ENCODE measurements at regions not wholly inside any gene's neighbourhood (a gene's known extent, or its start where the extent isn't known, plus 50 kb on each side); places are given as distances from the start of the nearest gene placed in this dataset.

- 89 to 94% methylated on average over 3 of the region's 3 CpGs for WGBS, 2 donors
- H3K27ac ChIP-seq (ENCODE audit: low read depth in 2 of 2, low read length in 1 of 2), result no peak overlapping the region
- H3K4me3 ChIP-seq (ENCODE audit: low read depth in 1 of 2, low read length in 2 of 2), result no peak overlapping the region
- H3K27me3 ChIP-seq (ENCODE audit: control insufficient read depth in 1 of 2, insufficient read depth in 2 of 2, low read length in 2 of 2), result no peaks in the 10 kb centered on the region
- H3K9me3 ChIP-seq (ENCODE audit: control insufficient read depth in 2 of 2, insufficient read depth in 1 of 2, low read depth in 1 of 2, low read length in 1 of 2), result peaks cover 0 to 2% of the 10 kb centered on the region in 2 donors
- no peaks in the 10 kb centered on the region for H3K36me3 ChIP-seq (ENCODE audit: control insufficient read depth in 2 of 2, insufficient read depth in 2 of 2, low read length in 1 of 2)
- no peaks in the 10 kb centered on the region for H3K4me1 ChIP-seq (ENCODE audit: control insufficient read depth in 2 of 2, insufficient read depth in 2 of 2, low read length in 1 of 2)
Measured at GRCh38 chr18:75517286-75517685, 89.8 kb upstream of the SMIM21 start.

DNA sequence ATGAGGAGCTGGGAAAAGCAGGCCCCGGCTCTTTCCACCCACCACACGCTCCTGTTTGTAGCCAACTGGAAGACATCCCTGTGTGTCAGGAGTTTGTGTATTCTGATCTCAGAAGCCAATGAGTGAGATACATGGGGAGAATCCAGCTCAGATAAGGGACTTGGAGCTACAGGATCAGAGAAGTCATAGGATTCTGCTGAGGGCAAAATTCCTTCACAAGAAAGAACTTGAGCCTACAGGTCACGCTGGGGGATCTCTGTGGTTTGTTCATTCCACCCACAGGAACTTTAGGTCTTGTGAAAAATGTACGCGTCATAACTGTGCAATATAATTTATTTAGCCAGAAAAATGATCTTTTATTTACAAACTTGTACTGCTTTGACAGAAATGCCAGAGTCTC, 80.1 kb upstream of the SMIM21 start:
- no peak overlapping the region for H3K4me3 ChIP-seq (ENCODE audit: low read depth in 1 of 2, low read length in 2 of 2)
- H3K36me3 ChIP-seq (ENCODE audit: control insufficient read depth in 2 of 2, insufficient read depth in 2 of 2, low read length in 1 of 2), result no peaks in the 10 kb centered on the region
- H3K27me3 ChIP-seq (ENCODE audit: control insufficient read depth in 1 of 2, insufficient read depth in 2 of 2, low read length in 2 of 2), result no peaks in the 10 kb centered on the region
- 76 to 79% methylated on average over 5 of the region's 5 CpGs for WGBS, 2 donors
- no peaks in the 10 kb centered on the region for H3K4me1 ChIP-seq (ENCODE audit: control insufficient read depth in 2 of 2, insufficient read depth in 2 of 2, low read length in 1 of 2)
- H3K9me3 ChIP-seq (ENCODE audit: control insufficient read depth in 2 of 2, insufficient read depth in 1 of 2, low read depth in 1 of 2, low read length in 1 of 2), result peaks cover 0 to 4% of the 10 kb centered on the region in 2 donors
- no peak overlapping the region for H3K27ac ChIP-seq (ENCODE audit: low read depth in 2 of 2, low read length in 1 of 2)

- Histone ChIP-seq H3K27ac (ENCODE audit: low read depth in 2 of 2, low read length in 1 of 2) (no peak overlapping the region), H3K36me3 (ENCODE audit: control insufficient read depth in 2 of 2, insufficient read depth in 2 of 2, low read length in 1 of 2) (no peaks in the 10 kb centered on the region), H3K4me3 (ENCODE audit: low read depth in 1 of 2, low read length in 2 of 2) (no peak overlapping the region), H3K4me1 (ENCODE audit: control insufficient read depth in 2 of 2, insufficient read depth in 2 of 2, low read length in 1 of 2) (no peaks in the 10 kb centered on the region), H3K9me3 (ENCODE audit: control insufficient read depth in 2 of 2, insufficient read depth in 1 of 2, low read depth in 1 of 2, low read length in 1 of 2) (peaks cover 0 to 4% of the 10 kb centered on the region in 2 donors), H3K27me3 (ENCODE audit: control insufficient read depth in 1 of 2, insufficient read depth in 2 of 2, low read length in 2 of 2) (no peaks in the 10 kb centered on the region)
- 85 to 86% methylated on average over 7 of the region's 7 CpGs for WGBS, 2 donors
Measured at GRCh38 chr18:75506913-75507312, 79.4 kb upstream of the SMIM21 start.

- H3K9me3 ChIP-seq (ENCODE audit: control insufficient read depth in 2 of 2, insufficient read depth in 1 of 2, low read depth in 1 of 2, low read length in 1 of 2), result peaks cover 0 to 2% of the 10 kb centered on the region in 2 donors
- no peak overlapping the region for H3K4me3 ChIP-seq (ENCODE audit: low read depth in 1 of 2, low read length in 2 of 2)
- no peaks in the 10 kb centered on the region for H3K36me3 ChIP-seq (ENCODE audit: control insufficient read depth in 2 of 2, insufficient read depth in 2 of 2, low read length in 1 of 2)
- H3K27ac ChIP-seq (ENCODE audit: low read depth in 2 of 2, low read length in 1 of 2), result no peak overlapping the region
- H3K4me1 ChIP-seq (ENCODE audit: control insufficient read depth in 2 of 2, insufficient read depth in 2 of 2, low read length in 1 of 2), result no peaks in the 10 kb centered on the region
- no peaks in the 10 kb centered on the region for H3K27me3 ChIP-seq (ENCODE audit: control insufficient read depth in 1 of 2, insufficient read depth in 2 of 2, low read length in 2 of 2)
- 83% methylated on average over 7 of the region's 7 CpGs for WGBS, 2 donors
Measured at GRCh38 chr18:75504469-75504868, 77.0 kb upstream of the SMIM21 start.

DNA sequence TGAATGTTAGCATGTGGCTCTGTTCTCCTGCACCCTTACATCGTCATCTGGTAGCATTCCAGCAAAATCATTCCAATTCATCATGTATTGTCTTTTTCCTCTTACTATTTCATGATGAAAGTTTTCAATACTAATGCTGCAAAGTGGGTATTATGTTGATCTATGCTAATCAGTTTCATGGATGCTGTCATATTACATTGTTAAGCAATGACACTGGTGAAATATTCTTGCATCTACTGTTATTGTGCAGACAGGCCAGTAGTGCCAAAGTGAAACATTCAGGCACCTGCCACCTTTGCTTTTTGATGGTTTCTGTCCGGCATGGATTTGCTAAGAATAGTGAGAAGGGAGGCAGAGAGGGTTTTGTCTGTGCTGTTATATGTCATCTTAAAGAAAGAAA, 76.1 kb upstream of the SMIM21 start:
- no peaks in the 10 kb centered on the region for H3K27me3 ChIP-seq (ENCODE audit: control insufficient read depth in 1 of 2, insufficient read depth in 2 of 2, low read length in 2 of 2)
- no peak overlapping the region for H3K4me3 ChIP-seq (ENCODE audit: low read depth in 1 of 2, low read length in 2 of 2)
- H3K36me3 ChIP-seq (ENCODE audit: control insufficient read depth in 2 of 2, insufficient read depth in 2 of 2, low read length in 1 of 2), result no peaks in the 10 kb centered on the region
- H3K4me1 ChIP-seq (ENCODE audit: control insufficient read depth in 2 of 2, insufficient read depth in 2 of 2, low read length in 1 of 2), result no peaks in the 10 kb centered on the region
- WGBS, 2 donors, result 72 to 78% methylated on average over 2 of the region's 2 CpGs
- H3K9me3 ChIP-seq (ENCODE audit: control insufficient read depth in 2 of 2, insufficient read depth in 1 of 2, low read depth in 1 of 2, low read length in 1 of 2), result no peaks in the 10 kb centered on the region
- H3K27ac ChIP-seq (ENCODE audit: low read depth in 2 of 2, low read length in 1 of 2), result no peak overlapping the region

- no peaks in the 10 kb centered on the region for H3K36me3 ChIP-seq (ENCODE audit: control insufficient read depth in 2 of 2, insufficient read depth in 2 of 2, low read length in 1 of 2)
- no peak overlapping the region for H3K4me3 ChIP-seq (ENCODE audit: low read depth in 1 of 2, low read length in 2 of 2)
- H3K4me1 ChIP-seq (ENCODE audit: control insufficient read depth in 2 of 2, insufficient read depth in 2 of 2, low read length in 1 of 2), result no peaks in the 10 kb centered on the region
- no peak overlapping the region for H3K27ac ChIP-seq (ENCODE audit: low read depth in 2 of 2, low read length in 1 of 2)
- no peaks in the 10 kb centered on the region for H3K9me3 ChIP-seq (ENCODE audit: control insufficient read depth in 2 of 2, insufficient read depth in 1 of 2, low read depth in 1 of 2, low read length in 1 of 2)
- WGBS, 2 donors, result 71 to 76% methylated on average over 4 of the region's 4 CpGs
- no peaks in the 10 kb centered on the region for H3K27me3 ChIP-seq (ENCODE audit: control insufficient read depth in 1 of 2, insufficient read depth in 2 of 2, low read length in 2 of 2)
Measured at GRCh38 chr18:75502286-75502685, 74.8 kb upstream of the SMIM21 start.

GRCh38 chr18:75500545-75500944, 73.0 kb upstream of the SMIM21 start:
- Histone ChIP-seq H3K4me1 (ENCODE audit: control insufficient read depth in 2 of 2, insufficient read depth in 2 of 2, low read length in 1 of 2) (no peaks in the 10 kb centered on the region), H3K9me3 (ENCODE audit: control insufficient read depth in 2 of 2, insufficient read depth in 1 of 2, low read depth in 1 of 2, low read length in 1 of 2) (no peaks in the 10 kb centered on the region), H3K36me3 (ENCODE audit: control insufficient read depth in 2 of 2, insufficient read depth in 2 of 2, low read length in 1 of 2) (no peaks in the 10 kb centered on the region), H3K27ac (ENCODE audit: low read depth in 2 of 2, low read length in 1 of 2) (no peak overlapping the region), H3K27me3 (ENCODE audit: control insufficient read depth in 1 of 2, insufficient read depth in 2 of 2, low read length in 2 of 2) (no peaks in the 10 kb centered on the region), H3K4me3 (ENCODE audit: low read depth in 1 of 2, low read length in 2 of 2) (no peak overlapping the region)
- WGBS, 2 donors, result 50 to 57% methylated on average over 2 of the region's 2 CpGs

DNA sequence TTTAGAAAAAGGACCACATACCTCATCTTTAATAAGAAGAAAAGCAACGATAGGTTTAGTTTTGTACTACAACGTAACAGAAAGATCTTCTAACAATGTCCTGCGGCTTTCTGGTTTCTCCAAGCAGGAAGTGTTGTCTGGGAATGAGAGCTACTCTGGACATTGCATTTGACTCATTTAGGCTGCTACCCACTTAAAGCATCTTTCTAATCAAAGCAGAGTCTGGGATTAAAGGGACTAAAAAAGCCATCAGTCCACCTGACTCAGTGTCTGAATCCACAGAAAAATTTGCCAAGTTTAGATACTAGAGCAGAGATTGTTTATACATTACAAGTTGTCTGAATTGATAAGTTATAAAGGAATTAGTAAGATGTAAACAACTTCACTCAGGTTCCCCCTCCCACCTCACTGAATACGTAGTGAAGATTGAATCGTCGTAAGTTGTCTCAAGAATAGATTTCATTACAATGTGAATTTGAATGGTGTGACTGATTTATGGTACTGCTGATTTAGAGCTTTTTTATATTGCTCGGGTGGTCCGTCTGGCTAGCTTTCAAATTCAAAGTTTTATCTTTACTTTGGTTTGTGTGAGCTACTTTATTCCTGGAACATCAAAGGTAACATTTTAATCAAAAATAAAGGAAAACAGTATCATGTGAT, 70.2 kb upstream of the SMIM21 start:
- no peaks in the 10 kb centered on the region for H3K4me1 ChIP-seq (ENCODE audit: control insufficient read depth in 2 of 2, insufficient read depth in 2 of 2, low read length in 1 of 2)
- no peaks in the 10 kb centered on the region for H3K9me3 ChIP-seq (ENCODE audit: control insufficient read depth in 2 of 2, insufficient read depth in 1 of 2, low read depth in 1 of 2, low read length in 1 of 2)
- WGBS, 2 donors, result 49% methylated on average over 8 of the region's 8 CpGs
- H3K36me3 ChIP-seq (ENCODE audit: control insufficient read depth in 2 of 2, insufficient read depth in 2 of 2, low read length in 1 of 2), result no peaks in the 10 kb centered on the region
- no peaks in the 10 kb centered on the region for H3K27me3 ChIP-seq (ENCODE audit: control insufficient read depth in 1 of 2, insufficient read depth in 2 of 2, low read length in 2 of 2)
- no peak overlapping the region for H3K4me3 ChIP-seq (ENCODE audit: low read depth in 1 of 2, low read length in 2 of 2)
- no peak overlapping the region for H3K27ac ChIP-seq (ENCODE audit: low read depth in 2 of 2, low read length in 1 of 2)

DNA sequence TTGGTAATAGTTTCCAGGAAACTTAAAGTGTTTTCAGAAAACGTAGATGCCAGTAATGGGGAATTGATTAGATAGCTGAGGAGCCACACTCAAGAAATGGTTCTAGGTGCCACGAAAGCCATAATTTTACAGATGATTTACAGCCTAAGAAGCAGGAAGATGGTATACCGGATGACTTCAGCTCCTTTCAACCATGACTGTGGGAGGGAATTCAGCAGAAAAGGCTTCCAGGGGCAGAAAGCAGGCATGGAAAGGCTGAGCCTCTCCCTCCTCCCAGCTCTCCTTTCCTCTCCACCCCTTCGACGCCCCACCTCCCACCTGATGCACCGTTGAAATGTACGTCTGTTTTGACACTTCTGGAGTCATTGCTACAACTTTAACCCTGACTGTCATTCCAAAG, 68.6 kb upstream of the SMIM21 start:
- Histone ChIP-seq H3K9me3 (ENCODE audit: control insufficient read depth in 2 of 2, insufficient read depth in 1 of 2, low read depth in 1 of 2, low read length in 1 of 2) (no peaks in the 10 kb centered on the region), H3K36me3 (ENCODE audit: control insufficient read depth in 2 of 2, insufficient read depth in 2 of 2, low read length in 1 of 2) (no peaks in the 10 kb centered on the region), H3K27me3 (ENCODE audit: control insufficient read depth in 1 of 2, insufficient read depth in 2 of 2, low read length in 2 of 2) (no peaks in the 10 kb centered on the region), H3K4me1 (ENCODE audit: control insufficient read depth in 2 of 2, insufficient read depth in 2 of 2, low read length in 1 of 2) (no peaks in the 10 kb centered on the region), H3K27ac (ENCODE audit: low read depth in 2 of 2, low read length in 1 of 2) (no peak overlapping the region), H3K4me3 (ENCODE audit: low read depth in 1 of 2, low read length in 2 of 2) (no peak overlapping the region)
- WGBS, 2 donors, result 70 to 72% methylated on average over 7 of the region's 7 CpGs

DNA sequence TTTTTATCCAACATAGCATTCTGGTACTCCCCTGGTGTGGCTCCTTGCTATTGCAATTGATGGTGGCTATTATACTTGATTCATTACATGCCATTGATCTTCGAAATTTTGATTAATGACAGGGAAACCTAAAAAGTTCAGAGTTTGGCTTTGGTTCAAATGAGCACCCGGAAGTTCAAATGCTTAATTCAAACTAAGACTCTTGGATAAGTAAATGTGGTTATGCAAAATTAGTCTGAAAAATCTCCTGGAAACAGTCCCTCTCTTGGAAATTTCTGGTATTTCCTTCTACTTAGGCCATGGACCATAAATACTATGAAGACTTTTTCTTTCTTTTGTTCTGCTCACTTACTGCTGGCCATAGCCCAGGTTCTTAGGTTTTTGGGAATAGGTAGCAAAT, 65.3 kb upstream of the SMIM21 start:
- 28 to 32% methylated on average over 2 of the region's 2 CpGs for WGBS, 2 donors
- no peaks in the 10 kb centered on the region for H3K36me3 ChIP-seq (ENCODE audit: control insufficient read depth in 2 of 2, insufficient read depth in 2 of 2, low read length in 1 of 2)
- H3K27me3 ChIP-seq (ENCODE audit: control insufficient read depth in 1 of 2, insufficient read depth in 2 of 2, low read length in 2 of 2), result no peaks in the 10 kb centered on the region
- no peak overlapping the region for H3K27ac ChIP-seq (ENCODE audit: low read depth in 2 of 2, low read length in 1 of 2)
- no peaks in the 10 kb centered on the region for H3K4me1 ChIP-seq (ENCODE audit: control insufficient read depth in 2 of 2, insufficient read depth in 2 of 2, low read length in 1 of 2)
- H3K9me3 ChIP-seq (ENCODE audit: control insufficient read depth in 2 of 2, insufficient read depth in 1 of 2, low read depth in 1 of 2, low read length in 1 of 2), result no peaks in the 10 kb centered on the region
- H3K4me3 ChIP-seq (ENCODE audit: low read depth in 1 of 2, low read length in 2 of 2), result no peak overlapping the region
